MCF 10A (cell line): ENCODE measurements at regions not wholly inside any gene's neighbourhood (a gene's known extent, or its start where the extent isn't known, plus 50 kb on each side); places are given as distances from the start of the nearest gene placed in this dataset.

Experiments used
- BruUV-seq: library from RNA; stranded (reverse); fragments of 400-500 nt; replicated peaks from 2 replicates; lab custom pipeline; 2021; lab: Mats Ljungman, UMichigan
- CTCF ChIA-PET: fragments of 300-600 bp; sonication (Branson Sonifier 250); formaldehyde crosslinking; extraction: SDS; loops from one replicate; lab custom pipeline; 2021; ENCODE audit warnings: antibody characterized with exemption, inconsistent platforms; lab: Yijun Ruan, JAX
- POLR2A ChIA-PET: fragments of 300-600, 350-650 bp; sonication (Branson Sonifier 250); formaldehyde crosslinking; extraction: SDS; loops from one replicate; lab custom pipeline; 2020; ENCODE audit warnings: antibody characterized with exemption, inconsistent platforms; lab: Yijun Ruan, JAX
- DNase-seq: peaks from one replicate; pipeline ENCODE4 v3.0.0-alpha.2; 2018; ENCODE audit not compliant: unreplicated experiment
- H3K27ac Mint-ChIP-seq: one replicate; pipeline ENCODE4 v1.8.0; 2022; ENCODE audit warnings: mild to moderate bottlenecking, low read depth, mixed read lengths; ENCODE audit not compliant: unreplicated experiment
- H3K27me3 Mint-ChIP-seq: one replicate; pipeline ENCODE4 v1.8.0; 2022; ENCODE audit warnings: mixed read lengths; ENCODE audit not compliant: insufficient read depth, unreplicated experiment
- H3K36me3 Mint-ChIP-seq: one replicate; pipeline ENCODE4 v1.8.0; 2022; ENCODE audit warnings: mild to moderate bottlenecking, moderate library complexity, mixed read lengths; ENCODE audit not compliant: insufficient read depth, unreplicated experiment
- H3K4me1 Mint-ChIP-seq: one replicate; pipeline ENCODE4 v1.8.0; 2022; ENCODE audit warnings: mixed read lengths; ENCODE audit not compliant: insufficient read depth, unreplicated experiment
- H3K4me3 Mint-ChIP-seq: one replicate; pipeline ENCODE4 v1.8.0; 2022; ENCODE audit warnings: mild to moderate bottlenecking, moderate library complexity, mixed read lengths; ENCODE audit not compliant: unreplicated experiment
- H3K9me3 Mint-ChIP-seq: one replicate; pipeline ENCODE4 v1.8.0; 2022; ENCODE audit warnings: mixed read lengths; ENCODE audit not compliant: unreplicated experiment
- CTCF ChIP-seq: fragments of 200-600 bp; IDR thresholded peaks from one replicate; pipeline ENCODE4 v1.8.0; 2022; ENCODE audit warnings: antibody characterized with exemption, mild to moderate bottlenecking; ENCODE audit not compliant: unreplicated experiment
- intact Hi-C: fragments of 100-400 bp; cut with micrococcal nuclease; formaldehyde crosslinking; loops from 2 replicates; pipeline ENCODE4 v1.14.1; 2022

GRCh38 chr20:24828992-24829648 lies 119.9 kb upstream of the CST7 start:
- Mint-ChIP-seq H3K9me3 (peaks cover 4% of the 10 kb centered on the region), H3K4me3 (no peak overlapping the region), H3K27me3 (no peaks in the 10 kb centered on the region), H3K36me3 (no peaks in the 10 kb centered on the region), H3K27ac (no peak overlapping the region), H3K4me1 (no peaks in the 10 kb centered on the region)
- DNase-seq = no peak
- ChIA-PET CTCF (no interaction called here), POLR2A (no interaction called here)
- no peak for TF ChIP-seq CTCF
- no TSS peak for BruUV-seq
- intact Hi-C loops = no loop called here

GRCh38 chr20:24829649-24830370 lies 119.3 kb upstream of the CST7 start:
- H3K4me1 Mint-ChIP-seq = no peaks in the 10 kb centered on the region
- no peak overlapping the region for H3K4me3 Mint-ChIP-seq
- no peak for DNase-seq
- BruUV-seq = no TSS peak
- TF ChIP-seq CTCF = no peak
- CTCF ChIA-PET = no interaction called here
- intact Hi-C loops = no loop called here
- H3K27ac Mint-ChIP-seq = no peak overlapping the region
- peaks cover 6% of the 10 kb centered on the region for H3K9me3 Mint-ChIP-seq
- H3K27me3 Mint-ChIP-seq = no peaks in the 10 kb centered on the region
- POLR2A ChIA-PET = no interaction called here
- no peaks in the 10 kb centered on the region for H3K36me3 Mint-ChIP-seq

GRCh38 chr20:24830649-24831048 lies 118.4 kb upstream of the CST7 start:
- Mint-ChIP-seq H3K9me3 (peaks cover 6% of the 10 kb centered on the region), H3K4me1 (no peaks in the 10 kb centered on the region), H3K27me3 (no peaks in the 10 kb centered on the region), H3K27ac (no peak overlapping the region), H3K4me3 (no peak overlapping the region), H3K36me3 (no peaks in the 10 kb centered on the region)
- no peak for DNase-seq
- ChIA-PET POLR2A (interaction anchor here (0.8 kb wide), 1 partner anchor 589 kb away, joined by 3 read pairs; no protein-coding TSS in a partner anchor), CTCF (interaction anchor here (0.5 to 0.6 kb wide), 2 partner anchors 20 to 735 kb away, joined by 3 to 5 read pairs; no protein-coding TSS in a partner anchor)
- BruUV-seq = no TSS peak
- TF ChIP-seq CTCF = no peak
- intact Hi-C loops = no loop called here

GRCh38 chr20:24831232-24831631 lies 117.8 kb upstream of the CST7 start:
- ChIA-PET POLR2A (interaction anchor here (0.8 kb wide), 1 partner anchor 590 kb away, joined by 3 read pairs; no protein-coding TSS in a partner anchor), CTCF (interaction anchor here (0.5 to 0.6 kb wide), 2 partner anchors 21 to 736 kb away, joined by 3 to 5 read pairs; no protein-coding TSS in a partner anchor)
- no TSS peak for BruUV-seq
- H3K36me3 Mint-ChIP-seq = no peaks in the 10 kb centered on the region
- no peaks in the 10 kb centered on the region for H3K4me1 Mint-ChIP-seq
- no peaks in the 10 kb centered on the region for H3K27me3 Mint-ChIP-seq
- H3K27ac Mint-ChIP-seq = no peak overlapping the region
- DNase-seq = no peak
- peaks cover 6% of the 10 kb centered on the region for H3K9me3 Mint-ChIP-seq
- intact Hi-C loops = no loop called here
- H3K4me3 Mint-ChIP-seq = no peak overlapping the region
- TF ChIP-seq CTCF = no peak
